Loucy (cell line): ENCODE measurements at regions not wholly inside any gene's neighbourhood (a gene's known extent, or its start where the extent isn't known, plus 50 kb on each side); places are given as distances from the start of the nearest gene placed in this dataset.
"Not testable (repeated sequence)": the region's sequence is repeated elsewhere in the genome, so short reads cannot be mapped to it uniquely, and the experiment has no call there.

ENCODE experiments used
- H2AFZ ChIP-seq: fragments of 200-600 bp; sonication (generic); 2 replicates; pipeline ENCODE4 v1.6.0; 2016; ENCODE audit warnings: antibody characterized with exemption, mild to moderate bottlenecking, low read length, moderate library complexity
- H3F3A ChIP-seq: fragments of 200-600 bp; 2 replicates; pipeline ENCODE4 v1.6.0; 2016; ENCODE audit warnings: antibody characterized with exemption, low read depth, mild to moderate bottlenecking
- H3K27me3 ChIP-seq: fragments of 200-600 bp; sonication (generic); 2 replicates; pipeline ENCODE4 v1.6.1; 2014; ENCODE audit warnings: low read length, mild to moderate bottlenecking; ENCODE audit not compliant: insufficient read depth, poor library complexity, severe bottlenecking
- H3K36me3 ChIP-seq: fragments of 200-600 bp; sonication (generic); 2 replicates; pipeline ENCODE4 v1.6.1; 2016; ENCODE audit warnings: low read length; ENCODE audit not compliant: insufficient read depth
- H3K4me1 ChIP-seq: fragments of 200-600 bp; sonication (generic); 2 replicates; pipeline ENCODE4 v1.5.1; 2014; ENCODE audit warnings: low read length, mild to moderate bottlenecking; ENCODE audit not compliant: insufficient read depth, poor library complexity, severe bottlenecking
- H3K4me2 ChIP-seq: fragments of 200-600 bp; sonication (generic); 2 replicates; pipeline ENCODE4 v1.6.0; 2014; ENCODE audit warnings: antibody characterized with exemption, low read length, low read depth, mild to moderate bottlenecking; ENCODE audit not compliant: poor library complexity, severe bottlenecking
- H3K4me3 ChIP-seq: fragments of 200-600 bp; sonication (generic); 2 replicates; pipeline ENCODE4 v1.5.1; 2014; ENCODE audit warnings: low read length, mild to moderate bottlenecking, mixed read lengths; ENCODE audit not compliant: poor library complexity, severe bottlenecking
- H3K79me2 ChIP-seq: fragments of 200-600 bp; sonication (generic); 2 replicates; pipeline ENCODE4 v1.6.1; 2014; ENCODE audit warnings: low read length; ENCODE audit not compliant: insufficient read depth
- H3K9ac ChIP-seq: fragments of 200-600 bp; sonication (generic); 2 replicates; pipeline ENCODE4 v1.6.0; 2014; ENCODE audit warnings: mild to moderate bottlenecking, low read depth, low read length, moderate library complexity; ENCODE audit not compliant: poor library complexity, severe bottlenecking
- H3K9me2 ChIP-seq: fragments of 200-600 bp; sonication (generic); replicated peaks from 2 replicates; pipeline ENCODE4 v1.6.1; 2016; ENCODE audit warnings: low read depth, low read length, mixed read lengths
- H3K9me3 ChIP-seq: fragments of 200-600 bp; sonication (generic); 2 replicates; pipeline ENCODE4 v1.6.1; 2014; ENCODE audit warnings: mild to moderate bottlenecking, antibody characterized with exemption, low read length, low read depth; ENCODE audit not compliant: insufficient read depth
- H4K20me1 ChIP-seq: fragments of 200-600 bp; sonication (generic); 2 replicates; pipeline ENCODE4 v1.6.0; 2014; ENCODE audit warnings: antibody characterized with exemption, low read length, mild to moderate bottlenecking; ENCODE audit not compliant: insufficient read depth, poor library complexity, severe bottlenecking
- CTCF ChIP-seq: fragments of 200-600 bp; sonication (generic); conservative IDR thresholded peaks from 2 replicates; pipeline ENCODE4 v1.5.1; 2014; ENCODE audit warnings: mild to moderate bottlenecking, antibody characterized with exemption, low read length
- EZH2phosphoT487 ChIP-seq: fragments of 200-600 bp; IDR thresholded peaks from 2 replicates; pipeline ENCODE4 v1.6.1; 2018; ENCODE audit warnings: antibody characterized with exemption, mild to moderate bottlenecking, moderate library complexity, borderline replicate concordance

DNA sequence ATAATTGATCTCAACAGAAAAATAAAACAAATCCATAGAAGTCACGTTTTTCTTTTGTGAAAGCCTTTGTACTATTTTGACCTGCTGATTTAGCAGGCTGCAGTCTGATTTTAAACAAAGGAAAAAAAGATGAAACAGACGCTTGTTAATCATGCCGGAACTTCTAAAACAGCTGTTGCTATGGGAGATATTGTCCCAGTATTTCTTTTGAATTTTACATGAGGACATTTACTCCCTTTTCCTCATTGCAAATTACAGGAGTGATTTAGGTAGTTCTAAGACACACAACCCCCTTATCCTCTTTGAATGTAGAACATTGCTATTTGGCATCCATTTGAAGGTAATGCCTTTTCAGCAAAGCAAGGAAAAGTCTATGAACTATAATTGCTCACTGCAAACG, 416.1 kb downstream of the BCKDHB start:
- no peak overlapping the region for H3K4me3 ChIP-seq
- no peaks in the 10 kb centered on the region for H3K9me3 ChIP-seq
- no peaks in the 10 kb centered on the region for H3K9me2 ChIP-seq
- H3K4me1 ChIP-seq: peaks cover 8% of the 10 kb centered on the region
- no peak overlapping the region for H3K9ac ChIP-seq
- H4K20me1 ChIP-seq: no peaks in the 10 kb centered on the region
- TF ChIP-seq EZH2phosphoT487: no peak
- TF ChIP-seq CTCF: no peak
- no peaks in the 10 kb centered on the region for H3K36me3 ChIP-seq
- no peaks in the 10 kb centered on the region for H3F3A ChIP-seq
- H3K79me2 ChIP-seq: no peaks in the 10 kb centered on the region
- no peak overlapping the region for H3K4me2 ChIP-seq
- H3K27me3 ChIP-seq: no peaks in the 10 kb centered on the region
- no peak overlapping the region for H2AFZ ChIP-seq

- H3K27me3 ChIP-seq: no peaks in the 10 kb centered on the region
- no peaks in the 10 kb centered on the region for H3K9me3 ChIP-seq
- no peaks in the 10 kb centered on the region for H3K79me2 ChIP-seq
- no peak overlapping the region for H3K4me2 ChIP-seq
- no peak overlapping the region for H2AFZ ChIP-seq
- H3F3A ChIP-seq: no peaks in the 10 kb centered on the region
- H3K9me2 ChIP-seq: 0 out of 2 replicates have a peak, but pooled peaks cover 4% of the 10 kb centered on the region
- no peak overlapping the region for H3K4me3 ChIP-seq
- H3K36me3 ChIP-seq: no peaks in the 10 kb centered on the region
- H3K4me1 ChIP-seq: peaks cover 8% of the 10 kb centered on the region
- TF ChIP-seq CTCF (no peak), EZH2phosphoT487 (no peak)
- no peak overlapping the region for H3K9ac ChIP-seq
- no peaks in the 10 kb centered on the region for H4K20me1 ChIP-seq
These were observed 413.5 kb downstream of the BCKDHB start for GRCh38 chr6:80519811-80520594.

DNA sequence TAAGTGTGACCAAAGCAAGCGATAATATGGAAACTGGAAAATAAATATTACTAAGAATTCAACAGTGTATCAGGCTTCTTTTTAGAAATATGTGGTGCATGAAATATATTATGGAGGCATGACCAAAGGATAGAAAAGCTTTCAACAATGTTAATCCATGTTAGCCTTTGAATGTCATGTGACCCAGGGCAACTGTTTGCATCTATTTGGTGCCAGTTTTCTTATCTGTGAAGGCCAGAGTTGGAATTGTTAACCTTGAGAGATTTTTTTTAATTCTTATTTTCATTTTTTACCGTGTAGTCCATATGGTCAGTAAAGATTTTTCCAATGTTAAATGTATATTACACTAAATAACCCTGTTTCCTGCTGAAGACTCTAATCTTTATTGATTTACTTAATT, 411.1 kb downstream of the BCKDHB start:
- Histone ChIP-seq H3K9me3 (no peaks in the 10 kb centered on the region), H3K9me2 (0 out of 2 replicates have a peak, but pooled peaks cover 4% of the 10 kb centered on the region), H3F3A (no peaks in the 10 kb centered on the region), H4K20me1 (no peaks in the 10 kb centered on the region), H3K4me1 (no peaks in the 10 kb centered on the region), H3K4me2 (no peak overlapping the region), H3K36me3 (no peaks in the 10 kb centered on the region), H2AFZ (no peak overlapping the region), H3K27me3 (no peaks in the 10 kb centered on the region), H3K9ac (no peak overlapping the region), H3K79me2 (no peaks in the 10 kb centered on the region), H3K4me3 (no peak overlapping the region)
- TF ChIP-seq EZH2phosphoT487: no peak
- no peak for TF ChIP-seq CTCF

- H3K27me3 ChIP-seq, H2AFZ ChIP-seq, H3K4me1 ChIP-seq, H3K36me3 ChIP-seq, H3K9me3 ChIP-seq, H3K4me2 ChIP-seq, H3F3A ChIP-seq, H3K79me2 ChIP-seq, H3K9me2 ChIP-seq, H4K20me1 ChIP-seq, H3K4me3 ChIP-seq, H3K9ac ChIP-seq: not testable (repeated sequence)
These were observed 404.1 kb downstream of the BCKDHB start for GRCh38 chr6:80510521-80510920.
